GM13976 (cell line): ENCODE measurements at regions not wholly inside any gene's neighbourhood (a gene's known extent, or its start where the extent isn't known, plus 50 kb on each side); places are given as distances from the start of the nearest gene placed in this dataset.

Experiments used
- DNase-seq: peaks from one replicate; pipeline ENCODE4 v3.0.0; 2012; ENCODE audit warnings: low spot score
- CTCF ChIP-seq: IDR thresholded peaks from 2 replicates; pipeline ENCODE4 v1.5.1; 2012; ENCODE audit warnings: borderline replicate concordance, mild to moderate bottlenecking; ENCODE audit not compliant: insufficient read depth; ENCODE audit errors: extremely low read depth, missing control alignments, control extremely low read depth
- in situ Hi-C: fragments of 300-500 bp; cut with MboI; formaldehyde crosslinking; loops from one replicate; pipeline ENCODE4 v1.12.0; 2022; ENCODE audit warnings: low sequenced_read_pairs, mixed read lengths, inconsistent platforms; ENCODE audit not compliant: unreplicated experiment

GRCh38 chr18:71068338-71068737, 779.5 kb downstream of the SOCS6 start:
- in situ Hi-C loops: no loop called here
- DNase-seq: no peak
- no peak for TF ChIP-seq CTCF

- no peak for TF ChIP-seq CTCF
- no peak for DNase-seq
- in situ Hi-C loops: no loop called here
These were observed 761.0 kb downstream of the SOCS6 start for GRCh38 chr18:71049893-71050292.

- DNase-seq: no peak
- TF ChIP-seq CTCF: no peak
- in situ Hi-C loops: no loop called here
These were observed 759.0 kb downstream of the SOCS6 start for GRCh38 chr18:71047882-71048281.

- in situ Hi-C loops: no loop called here
- TF ChIP-seq CTCF: no peak
- no peak for DNase-seq
These were observed 756.7 kb downstream of the SOCS6 start for GRCh38 chr18:71045331-71046065.

- no peak for DNase-seq
- TF ChIP-seq CTCF: no peak
- in situ Hi-C loops: no loop called here
These were observed 751.3 kb downstream of the SOCS6 start for GRCh38 chr18:71040161-71040560.

- in situ Hi-C loops: no loop called here
- DNase-seq: no peak
- no peak for TF ChIP-seq CTCF
These were observed 749.4 kb downstream of the SOCS6 start for GRCh38 chr18:71038196-71038595.
